GM20431 (cell line): ENCODE measurements at regions not wholly inside any gene's neighbourhood (a gene's known extent, or its start where the extent isn't known, plus 50 kb on each side); places are given as distances from the start of the nearest gene placed in this dataset.

Experiments
- in situ Hi-C: fragments of 300-500 bp; cut with MseI, MboI; formaldehyde crosslinking; loops from one replicate; pipeline ENCODE4 v1.15.0; 2020; ENCODE audit warnings: low sequenced_read_pairs; ENCODE audit not compliant: unreplicated experiment

- in situ Hi-C loops = loop anchor here (25.0 kb wide), 1 partner anchor 359 kb away; no protein-coding TSS in a partner anchor
Observed at GRCh38 chr16:73196670-73197069, 148.7 kb upstream of the ZFHX3 start.

DNA sequence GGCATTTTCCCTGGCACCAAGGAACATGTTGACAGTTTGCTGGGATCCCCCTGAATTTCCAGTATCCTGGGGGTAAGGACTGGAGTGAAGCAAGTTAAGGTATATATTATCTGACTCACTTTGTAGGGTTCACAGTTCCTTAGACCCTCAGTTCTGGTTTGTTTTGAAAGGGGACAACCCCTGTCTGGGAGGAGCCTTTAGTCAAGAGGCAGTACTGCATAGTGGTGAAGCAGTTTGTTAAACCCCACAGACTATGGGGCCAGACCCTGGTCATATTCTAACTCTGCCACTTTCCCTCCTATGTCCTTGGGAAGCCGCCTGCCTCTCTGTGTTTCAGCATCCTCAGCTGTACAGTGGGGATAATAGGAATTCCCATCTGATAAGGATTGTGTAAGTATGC is 145.5 kb upstream of the ZFHX3 start:
- in situ Hi-C loops = loop anchor here (25.0 kb wide), 1 partner anchor 356 kb away; no protein-coding TSS in a partner anchor

GRCh38 chr16:73192232-73192894 is 144.4 kb upstream of the ZFHX3 start:
- in situ Hi-C loops = loop anchor here (25.0 kb wide), 1 partner anchor 355 kb away; no protein-coding TSS in a partner anchor

- in situ Hi-C loops = loop anchor here (25.0 kb wide), 1 partner anchor 354 kb away; no protein-coding TSS in a partner anchor
Observed at GRCh38 chr16:73191660-73192046, 143.7 kb upstream of the ZFHX3 start.

DNA sequence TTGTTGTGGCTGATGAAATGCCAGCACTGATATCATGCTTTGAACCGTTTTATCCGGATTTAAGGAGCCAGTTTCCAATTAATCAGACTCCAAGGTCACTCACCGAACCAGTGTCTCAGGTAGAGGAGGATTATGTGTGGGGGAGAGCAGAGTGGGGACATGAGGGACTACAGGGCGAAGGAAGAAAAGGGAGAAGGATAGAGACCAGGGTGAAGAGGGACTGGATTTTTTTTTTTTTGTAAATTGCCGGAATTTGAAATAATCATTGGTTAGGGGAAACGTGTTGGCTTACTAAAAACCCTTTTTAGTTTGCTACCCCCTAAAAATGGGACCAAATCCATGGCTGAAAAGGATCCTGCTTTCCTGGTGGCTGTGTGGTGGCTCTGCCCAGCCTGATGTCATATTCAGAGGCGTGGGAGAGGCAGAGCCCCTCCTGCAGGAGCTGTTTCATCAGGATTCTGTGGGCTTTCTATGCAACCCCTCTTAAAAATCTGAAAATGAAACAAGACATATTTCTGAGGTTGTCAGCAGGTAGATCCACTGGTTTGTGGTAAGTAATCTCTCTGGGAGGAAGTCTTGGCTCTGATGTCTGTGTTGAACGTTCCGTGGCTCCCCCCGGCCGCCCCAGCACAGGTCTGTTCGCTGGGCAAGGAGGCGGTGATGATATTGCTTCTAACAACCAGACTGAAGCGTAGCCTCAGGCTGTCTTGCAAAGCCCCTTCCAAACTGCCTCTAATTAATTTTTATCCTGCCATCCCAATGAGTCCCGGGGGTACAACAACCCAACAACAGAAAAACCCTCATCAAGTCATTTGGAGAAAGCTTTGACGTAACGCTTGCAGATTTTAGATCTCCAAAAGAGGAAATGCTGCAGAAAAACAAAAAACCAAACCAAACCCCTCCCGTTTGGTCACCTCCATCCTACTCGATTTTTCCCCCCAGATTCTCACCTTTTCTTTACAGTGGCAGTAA is 143.0 kb upstream of the ZFHX3 start:
- in situ Hi-C loops = loop anchor here (25.0 kb wide), 1 partner anchor 354 kb away; no protein-coding TSS in a partner anchor

DNA sequence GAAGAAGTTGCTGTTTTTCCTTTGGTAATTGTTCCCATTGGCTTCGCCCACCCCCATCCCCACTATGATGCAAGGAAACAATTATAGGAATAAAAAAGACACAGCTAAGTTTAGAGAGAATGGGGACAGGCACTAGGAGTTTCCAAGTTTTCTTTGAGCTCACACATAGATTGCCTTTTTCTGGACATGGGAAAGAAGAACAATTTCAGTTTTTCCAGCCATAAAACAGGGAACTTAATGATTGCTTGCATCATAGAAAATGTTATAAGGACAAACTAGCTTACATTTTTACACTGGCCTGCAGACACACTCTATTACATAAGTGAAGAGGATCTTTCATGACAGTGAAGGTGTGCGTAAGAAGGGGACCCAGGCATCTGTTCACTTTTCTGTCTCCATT is 142.3 kb upstream of the ZFHX3 start:
- in situ Hi-C loops = loop anchor here (25.0 kb wide), 1 partner anchor 353 kb away; no protein-coding TSS in a partner anchor

DNA sequence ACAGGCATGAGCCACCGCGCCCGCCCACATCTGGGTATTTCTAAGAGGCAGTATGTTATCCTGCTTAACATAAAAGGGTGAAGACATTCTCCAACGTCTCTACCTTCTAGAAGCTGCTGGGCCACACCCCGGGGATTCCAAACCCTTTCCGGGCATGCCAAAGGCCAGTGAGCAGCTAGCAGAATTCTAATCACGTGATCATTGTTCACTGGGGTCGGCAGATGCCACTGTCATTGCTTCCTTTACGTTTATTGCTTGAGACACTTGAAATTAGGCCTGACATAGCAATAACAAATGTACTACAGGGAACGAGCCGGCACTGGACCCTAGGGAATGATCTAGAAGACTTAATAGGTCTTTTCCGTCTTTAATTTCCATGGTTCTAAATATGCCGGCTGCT is 141.2 kb upstream of the ZFHX3 start:
- in situ Hi-C loops = loop anchor here (25.0 kb wide), 1 partner anchor 352 kb away; no protein-coding TSS in a partner anchor

- in situ Hi-C loops = loop anchor here (25.0 kb wide), 1 partner anchor 350 kb away; no protein-coding TSS in a partner anchor
Observed at GRCh38 chr16:73186752-73187601, 139.0 kb upstream of the ZFHX3 start.

DNA sequence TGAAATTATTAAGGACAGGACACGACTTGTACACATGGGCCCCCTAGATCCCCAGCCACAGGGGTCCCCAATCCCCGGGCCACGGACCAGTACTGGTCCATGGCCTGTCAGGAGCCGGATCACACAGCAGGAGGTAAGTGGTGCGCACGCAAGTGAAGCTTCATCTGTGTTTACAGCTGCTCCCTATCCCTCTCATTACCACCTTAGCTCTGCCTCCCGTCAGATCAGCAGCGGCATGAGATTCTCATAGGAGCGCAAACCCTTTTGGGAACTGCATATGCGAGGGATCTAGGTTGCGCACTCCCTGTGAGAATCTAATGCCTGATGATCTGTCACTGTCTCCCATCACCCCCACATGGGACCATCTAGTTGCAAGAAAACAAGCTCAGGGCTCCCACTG is 137.8 kb upstream of the ZFHX3 start:
- in situ Hi-C loops = loop anchor here (25.0 kb wide), 1 partner anchor 348 kb away; no protein-coding TSS in a partner anchor

GRCh38 chr16:73183611-73184092 is 135.7 kb upstream of the ZFHX3 start:
- in situ Hi-C loops = loop anchor here (25.0 kb wide), 1 partner anchor 346 kb away; no protein-coding TSS in a partner anchor

- in situ Hi-C loops = loop anchor here (25.0 kb wide), 1 partner anchor 343 kb away; no protein-coding TSS in a partner anchor
Observed at GRCh38 chr16:73179705-73180331, 131.9 kb upstream of the ZFHX3 start.

DNA sequence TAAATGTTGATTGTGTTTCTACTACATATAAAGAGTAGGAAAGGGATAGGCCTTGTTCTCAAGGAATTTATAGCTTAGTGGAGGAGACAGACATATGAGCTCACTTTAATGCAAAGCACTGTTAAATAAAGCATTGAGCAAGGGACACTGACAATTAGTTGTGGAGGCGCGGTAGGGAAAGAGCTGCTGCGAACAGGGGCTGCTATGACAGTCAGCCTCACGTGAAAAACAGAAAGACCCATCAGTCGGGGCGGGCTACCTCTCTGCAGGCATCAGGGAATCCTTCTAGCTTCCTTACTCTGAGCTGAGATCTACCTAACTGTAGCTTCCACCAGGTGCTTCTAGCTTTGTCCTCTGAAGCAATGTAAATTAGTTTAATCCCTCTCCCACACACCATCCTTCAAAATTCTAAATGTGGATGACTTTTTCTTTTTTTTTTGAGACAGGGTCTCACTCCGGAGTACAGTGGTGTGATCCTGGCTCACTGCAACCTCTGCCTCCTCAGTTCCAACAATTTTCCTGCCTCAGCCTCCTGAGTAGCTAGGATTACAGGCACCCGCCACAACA is 129.9 kb upstream of the ZFHX3 start:
- in situ Hi-C loops = loop anchor here (25.0 kb wide), 1 partner anchor 341 kb away; no protein-coding TSS in a partner anchor

DNA sequence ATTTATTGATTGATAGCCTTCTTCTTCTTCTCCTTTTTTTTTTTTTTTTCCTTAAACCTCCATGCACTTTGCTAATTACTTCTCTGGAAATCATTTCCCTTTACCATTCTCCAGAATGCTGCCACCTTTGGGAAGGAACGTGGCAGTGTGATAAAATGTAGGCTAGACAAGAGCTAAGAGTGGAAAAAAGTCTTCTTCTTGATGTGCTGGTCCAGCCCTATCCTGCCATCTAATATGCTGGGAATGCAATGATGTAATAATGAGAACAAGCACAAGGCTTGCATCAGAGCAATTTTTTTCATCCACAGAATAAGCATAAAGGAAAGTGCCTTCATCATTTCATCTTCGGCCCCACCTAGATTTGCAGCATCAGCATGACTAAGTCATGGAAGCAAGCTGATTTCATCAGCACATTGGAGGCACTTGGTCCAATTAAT is 128.7 kb upstream of the ZFHX3 start:
- in situ Hi-C loops = loop anchor here (25.0 kb wide), 1 partner anchor 339 kb away; no protein-coding TSS in a partner anchor

GRCh38 chr16:73172973-73173709 is 125.2 kb upstream of the ZFHX3 start:
- in situ Hi-C loops = no loop called here

DNA sequence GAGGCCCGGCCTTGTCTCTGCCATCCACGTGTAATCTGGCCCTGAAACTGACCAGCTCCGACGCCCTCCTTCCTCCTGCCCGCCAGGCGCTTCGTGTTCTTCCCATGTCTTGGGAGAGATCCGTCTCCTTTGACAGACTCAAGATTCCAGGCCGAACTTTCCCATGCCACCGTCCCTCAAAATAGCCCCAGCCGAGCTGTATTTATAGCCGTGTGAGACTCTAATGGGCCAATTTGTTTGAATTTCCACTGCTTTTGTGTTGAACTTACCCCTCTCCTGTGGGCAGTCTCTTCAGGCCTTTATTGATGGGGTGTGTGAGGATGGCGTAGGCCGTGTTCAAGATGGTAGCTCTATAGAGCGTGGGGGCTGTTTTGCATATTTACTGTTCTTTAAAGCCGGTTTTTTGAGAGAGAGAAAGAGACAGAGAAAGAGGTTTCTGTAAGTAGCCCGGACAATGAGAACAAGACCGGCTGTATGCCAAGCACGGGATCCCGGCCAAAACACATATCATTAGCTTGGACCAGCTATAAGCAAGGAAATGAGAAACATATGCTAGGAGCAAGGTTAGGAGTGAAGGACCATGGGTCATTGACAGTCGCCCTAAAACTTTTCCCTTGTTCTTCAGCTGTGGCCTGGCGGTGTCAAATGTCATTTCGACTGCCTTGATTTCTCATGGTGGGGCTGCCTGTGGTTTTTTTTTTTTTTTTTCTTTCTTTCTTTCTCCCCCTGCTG is 124.5 kb upstream of the ZFHX3 start:
- in situ Hi-C loops = no loop called here

- in situ Hi-C loops = no loop called here
Observed at GRCh38 chr16:73171901-73172240, 123.9 kb upstream of the ZFHX3 start.

DNA sequence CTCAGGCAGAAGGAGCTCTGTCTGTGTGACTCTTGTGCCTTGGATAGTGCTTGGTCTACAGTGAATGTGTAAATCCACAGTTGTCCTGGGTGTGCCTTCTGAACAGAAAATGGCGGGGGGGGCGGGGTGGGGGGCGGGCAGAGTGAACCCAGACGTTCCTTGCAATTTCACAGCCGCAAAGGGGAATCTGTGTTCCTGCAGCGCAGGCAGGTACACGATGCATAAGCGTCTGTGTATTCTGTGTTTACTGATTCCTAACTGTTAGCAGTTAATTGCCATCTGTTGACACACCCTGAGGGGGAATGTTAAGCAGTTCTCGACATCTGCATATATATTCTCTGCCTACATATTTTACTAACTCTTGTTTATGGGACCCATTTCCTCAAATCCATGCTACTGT is 123.5 kb upstream of the ZFHX3 start:
- in situ Hi-C loops = no loop called here
